ENCODE measurements at regions not wholly inside any gene's neighbourhood (a gene's known extent, or its start where the extent isn't known, plus 50 kb on each side); places are given as distances from the start of the nearest gene placed in this dataset.

- Mint-ChIP-seq H3K27me3 (ENCODE audit: unreplicated experiment) (no peaks in the 10 kb centered on the region), H3K4me3 (ENCODE audit: low read depth, unreplicated experiment) (no peak overlapping the region), H3K27ac (ENCODE audit: unreplicated experiment) (no peak overlapping the region), H3K36me3 (ENCODE audit: insufficient read depth, unreplicated experiment) (no peaks in the 10 kb centered on the region), H3K4me1 (ENCODE audit: low read depth, unreplicated experiment) (peaks cover 1% of the 10 kb centered on the region), H3K9me3 (ENCODE audit: low read depth, unreplicated experiment) (no peaks in the 10 kb centered on the region)
- no TSS peak for BruUV-seq (replicated peaks)
- no peak for DNase-seq
- intact Hi-C loops (cut with micrococcal nuclease; ENCODE audit: unreplicated experiment) = no loop called here
- CTCF ChIA-PET = no interaction called here
- TF ChIP-seq, protein P1, sequence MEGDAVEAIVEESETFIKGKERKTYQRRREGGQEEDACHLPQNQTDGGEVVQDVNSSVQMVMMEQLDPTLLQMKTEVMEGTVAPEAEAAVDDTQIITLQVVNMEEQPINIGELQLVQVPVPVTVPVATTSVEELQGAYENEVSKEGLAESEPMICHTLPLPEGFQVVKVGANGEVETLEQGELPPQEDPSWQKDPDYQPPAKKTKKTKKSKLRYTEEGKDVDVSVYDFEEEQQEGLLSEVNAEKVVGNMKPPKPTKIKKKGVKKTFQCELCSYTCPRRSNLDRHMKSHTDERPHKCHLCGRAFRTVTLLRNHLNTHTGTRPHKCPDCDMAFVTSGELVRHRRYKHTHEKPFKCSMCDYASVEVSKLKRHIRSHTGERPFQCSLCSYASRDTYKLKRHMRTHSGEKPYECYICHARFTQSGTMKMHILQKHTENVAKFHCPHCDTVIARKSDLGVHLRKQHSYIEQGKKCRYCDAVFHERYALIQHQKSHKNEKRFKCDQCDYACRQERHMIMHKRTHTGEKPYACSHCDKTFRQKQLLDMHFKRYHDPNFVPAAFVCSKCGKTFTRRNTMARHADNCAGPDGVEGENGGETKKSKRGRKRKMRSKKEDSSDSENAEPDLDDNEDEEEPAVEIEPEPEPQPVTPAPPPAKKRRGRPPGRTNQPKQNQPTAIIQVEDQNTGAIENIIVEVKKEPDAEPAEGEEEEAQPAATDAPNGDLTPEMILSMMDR (IDR thresholded peaks at IDR 0.05; ENCODE audit: unreplicated experiment) = no peak
Observed at GRCh38 chr21:28235169-28235895, 757.3 kb downstream of the LTN1 start.

DNA sequence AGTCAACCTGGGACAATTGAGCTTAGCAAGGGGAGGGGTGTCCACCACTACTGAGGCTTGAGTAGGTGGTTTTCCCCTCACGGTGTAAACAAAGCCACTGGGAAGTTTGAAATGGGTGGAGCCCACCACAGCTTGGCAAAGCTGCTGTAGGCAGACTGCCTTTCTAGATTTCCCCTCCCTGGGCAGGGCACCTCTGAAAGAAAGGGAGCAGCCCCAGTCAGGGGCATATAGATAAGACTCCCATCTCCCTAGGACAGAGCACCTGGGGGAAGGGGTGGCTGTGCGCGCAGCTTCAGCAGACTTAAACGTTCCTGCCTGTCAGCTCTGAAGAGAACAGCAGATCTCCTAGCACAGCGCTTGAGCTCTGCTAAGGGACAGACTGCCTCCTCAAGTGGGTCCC is 758.4 kb downstream of the LTN1 start:
- Mint-ChIP-seq H3K4me1 (ENCODE audit: low read depth, unreplicated experiment) (no peaks in the 10 kb centered on the region), H3K27me3 (ENCODE audit: unreplicated experiment) (no peaks in the 10 kb centered on the region), H3K27ac (ENCODE audit: unreplicated experiment) (no peak overlapping the region), H3K9me3 (ENCODE audit: low read depth, unreplicated experiment) (no peaks in the 10 kb centered on the region), H3K36me3 (ENCODE audit: insufficient read depth, unreplicated experiment) (no peaks in the 10 kb centered on the region), H3K4me3 (ENCODE audit: low read depth, unreplicated experiment) (no peak overlapping the region)
- CTCF ChIA-PET = no interaction called here
- DNase-seq = no peak
- intact Hi-C loops (cut with micrococcal nuclease; ENCODE audit: unreplicated experiment) = no loop called here
- BruUV-seq (replicated peaks) = no TSS peak
- TF ChIP-seq, protein P1 (IDR thresholded peaks at IDR 0.05; ENCODE audit: unreplicated experiment) = no peak

DNA sequence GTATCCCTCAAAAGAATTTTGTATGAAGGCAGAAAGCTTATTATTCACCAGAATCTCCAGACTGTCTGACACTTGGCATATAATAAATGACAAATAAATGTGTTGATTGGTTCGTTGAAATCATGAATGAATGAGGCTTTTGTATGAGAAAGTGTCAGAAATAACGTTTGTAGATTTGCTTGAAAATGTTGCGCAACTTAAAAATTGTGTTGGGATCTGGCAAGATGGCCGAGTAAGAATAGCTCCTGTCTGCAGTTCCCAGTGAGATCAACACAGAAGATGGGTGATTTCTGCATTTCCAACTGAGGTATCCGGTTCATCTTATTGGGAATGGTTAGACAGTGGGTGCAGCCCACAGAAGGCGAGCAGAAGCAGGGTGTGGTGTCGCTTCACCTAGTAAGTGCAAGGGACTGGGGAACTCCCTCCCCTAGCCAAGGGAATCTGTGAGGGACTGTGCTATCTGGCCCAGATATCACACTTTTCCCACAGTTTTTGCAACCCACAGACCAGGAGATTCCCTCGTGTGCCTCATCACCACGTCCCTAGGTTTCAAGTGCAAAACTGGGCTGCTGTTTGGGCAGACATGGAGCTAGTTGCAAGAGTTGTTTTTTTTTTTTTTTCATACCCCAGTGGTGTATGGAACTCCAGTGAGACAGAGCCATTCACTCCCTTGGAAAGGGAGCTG is 759.0 kb downstream of the LTN1 start:
- no TSS peak for BruUV-seq (replicated peaks)
- no peaks in the 10 kb centered on the region for H3K4me1 Mint-ChIP-seq (ENCODE audit: low read depth, unreplicated experiment)
- CTCF ChIA-PET = interaction anchor here (0.6 kb wide), 1 partner anchor 1548 kb away, joined by 3 read pairs; no protein-coding TSS in a partner anchor
- no peaks in the 10 kb centered on the region for H3K27me3 Mint-ChIP-seq (ENCODE audit: unreplicated experiment)
- no peak overlapping the region for H3K4me3 Mint-ChIP-seq (ENCODE audit: low read depth, unreplicated experiment)
- H3K9me3 Mint-ChIP-seq (ENCODE audit: low read depth, unreplicated experiment) = no peaks in the 10 kb centered on the region
- DNase-seq = no peak
- TF ChIP-seq, protein P1 (IDR thresholded peaks at IDR 0.05; ENCODE audit: unreplicated experiment) = no peak
- H3K27ac Mint-ChIP-seq (ENCODE audit: unreplicated experiment) = no peak overlapping the region
- intact Hi-C loops (cut with micrococcal nuclease; ENCODE audit: unreplicated experiment) = no loop called here
- H3K36me3 Mint-ChIP-seq (ENCODE audit: insufficient read depth, unreplicated experiment) = no peaks in the 10 kb centered on the region

DNA sequence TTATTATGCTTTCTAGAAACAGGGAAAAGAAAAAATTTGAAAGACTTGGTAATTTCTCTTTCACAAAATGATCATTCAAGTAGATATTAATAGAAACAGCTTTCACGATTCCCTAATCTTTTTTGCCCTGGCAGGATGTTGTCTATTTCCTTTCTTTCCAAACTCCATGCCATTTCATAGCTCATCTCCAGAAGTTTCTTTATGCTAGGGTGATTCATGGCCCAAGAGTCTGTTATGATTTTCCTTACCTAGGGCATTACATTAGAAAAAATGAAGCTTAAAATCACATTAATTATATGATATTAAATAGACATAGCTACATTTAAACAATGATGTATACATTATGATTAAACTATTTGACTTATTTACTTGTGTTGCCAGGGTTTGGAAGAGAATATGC is 762.1 kb downstream of the LTN1 start:
- TF ChIP-seq, protein P1 (IDR thresholded peaks at IDR 0.05; ENCODE audit: unreplicated experiment) = no peak
- DNase-seq = no peak
- no peak overlapping the region for H3K4me3 Mint-ChIP-seq (ENCODE audit: low read depth, unreplicated experiment)
- no peaks in the 10 kb centered on the region for H3K36me3 Mint-ChIP-seq (ENCODE audit: insufficient read depth, unreplicated experiment)
- intact Hi-C loops (cut with micrococcal nuclease; ENCODE audit: unreplicated experiment) = no loop called here
- H3K9me3 Mint-ChIP-seq (ENCODE audit: low read depth, unreplicated experiment) = no peaks in the 10 kb centered on the region
- CTCF ChIA-PET = no interaction called here
- no peaks in the 10 kb centered on the region for H3K27me3 Mint-ChIP-seq (ENCODE audit: unreplicated experiment)
- no peaks in the 10 kb centered on the region for H3K4me1 Mint-ChIP-seq (ENCODE audit: low read depth, unreplicated experiment)
- no peak overlapping the region for H3K27ac Mint-ChIP-seq (ENCODE audit: unreplicated experiment)
- BruUV-seq (replicated peaks) = no TSS peak
